Osteoblast (primary cell): ENCODE measurements at regions not wholly inside any gene's neighbourhood (a gene's known extent, or its start where the extent isn't known, plus 50 kb on each side); places are given as distances from the start of the nearest gene placed in this dataset.

ENCODE experiments used
- DNase-seq: peaks from one replicate; pipeline ENCODE4 v3.0.0; 2011; ENCODE audit warnings: low spot score, mixed read lengths; ENCODE audit not compliant: insufficient read length; ENCODE audit errors: missing footprints
- H2AFZ ChIP-seq: 2 replicates; pipeline ENCODE4 v1.6.0; 2011; ENCODE audit warnings: mild to moderate bottlenecking, low read length
- H3K27ac ChIP-seq: 2 replicates; pipeline ENCODE4 v1.5.1; 2011; ENCODE audit warnings: mild to moderate bottlenecking, low read depth, low read length, moderate library complexity
- H3K27me3 ChIP-seq: 2 replicates; pipeline ENCODE4 v1.6.0; 2012; ENCODE audit warnings: mild to moderate bottlenecking, control low read depth, inconsistent platforms, low read length, moderate library complexity; ENCODE audit not compliant: insufficient read depth
- H3K36me3 ChIP-seq: 2 replicates; pipeline ENCODE4 v1.5.1; 2011; ENCODE audit warnings: mild to moderate bottlenecking, low read length, control low read depth, moderate library complexity; ENCODE audit not compliant: insufficient read depth
- H3K4me1 ChIP-seq: 2 replicates; pipeline ENCODE4 v1.5.1; 2011; ENCODE audit warnings: mild to moderate bottlenecking, low read length, control low read depth, moderate library complexity; ENCODE audit not compliant: insufficient read depth
- H3K4me2 ChIP-seq: 2 replicates; pipeline ENCODE4 v1.6.0; 2011; ENCODE audit warnings: mild to moderate bottlenecking, low read length; ENCODE audit not compliant: insufficient read depth
- H3K4me3 ChIP-seq: fragments of 200-600 bp; sonication (generic); 3 replicates; pipeline ENCODE4 v1.5.1; 2012; ENCODE audit warnings: mild to moderate bottlenecking, low read length, inconsistent platforms; ENCODE audit not compliant: insufficient read depth
- H3K79me2 ChIP-seq: 2 replicates; pipeline ENCODE4 v1.6.0; 2012; ENCODE audit warnings: mild to moderate bottlenecking, low read length, control low read depth, inconsistent platforms; ENCODE audit not compliant: insufficient read depth
- H3K9me3 ChIP-seq: 2 replicates; pipeline ENCODE4 v1.5.1; 2011; ENCODE audit warnings: low read depth, low read length, control low read depth
- H4K20me1 ChIP-seq: 2 replicates; pipeline ENCODE4 v1.6.0; 2012; ENCODE audit warnings: mild to moderate bottlenecking, low read length, control low read depth; ENCODE audit not compliant: insufficient read depth
- TF ChIP-seq, protein P1 (sequence below): IDR thresholded peaks from 2 replicates; pipeline ENCODE4 v1.5.1; 2011; ENCODE audit warnings: mild to moderate bottlenecking, low read depth, low read length, moderate library complexity; ENCODE audit errors: extremely low read depth

DNA sequence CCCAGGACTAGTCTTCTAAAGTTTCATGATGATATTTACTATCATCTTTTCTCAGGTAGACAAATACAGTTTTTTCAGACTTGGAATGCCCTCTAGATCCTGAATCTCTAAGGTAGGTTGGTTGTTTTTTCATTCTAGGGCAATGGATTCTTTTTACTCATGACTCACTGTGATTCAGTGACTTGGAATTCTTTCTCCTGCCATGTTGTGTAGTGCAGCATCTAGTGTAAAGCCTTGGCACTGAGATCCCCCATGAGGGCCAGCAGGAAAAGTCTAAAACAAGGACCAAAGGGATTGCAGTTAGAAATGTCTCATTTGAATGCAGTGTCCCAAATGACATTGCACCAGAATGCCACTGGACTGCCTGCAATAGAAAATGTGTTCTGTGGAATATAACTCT is 430.4 kb downstream of the NEBL start:
- no peak overlapping the region for H3K4me2 ChIP-seq
- H3K4me3 ChIP-seq = no peak overlapping the region
- H3K9me3 ChIP-seq = no peaks in the 10 kb centered on the region
- TF ChIP-seq, protein P1, sequence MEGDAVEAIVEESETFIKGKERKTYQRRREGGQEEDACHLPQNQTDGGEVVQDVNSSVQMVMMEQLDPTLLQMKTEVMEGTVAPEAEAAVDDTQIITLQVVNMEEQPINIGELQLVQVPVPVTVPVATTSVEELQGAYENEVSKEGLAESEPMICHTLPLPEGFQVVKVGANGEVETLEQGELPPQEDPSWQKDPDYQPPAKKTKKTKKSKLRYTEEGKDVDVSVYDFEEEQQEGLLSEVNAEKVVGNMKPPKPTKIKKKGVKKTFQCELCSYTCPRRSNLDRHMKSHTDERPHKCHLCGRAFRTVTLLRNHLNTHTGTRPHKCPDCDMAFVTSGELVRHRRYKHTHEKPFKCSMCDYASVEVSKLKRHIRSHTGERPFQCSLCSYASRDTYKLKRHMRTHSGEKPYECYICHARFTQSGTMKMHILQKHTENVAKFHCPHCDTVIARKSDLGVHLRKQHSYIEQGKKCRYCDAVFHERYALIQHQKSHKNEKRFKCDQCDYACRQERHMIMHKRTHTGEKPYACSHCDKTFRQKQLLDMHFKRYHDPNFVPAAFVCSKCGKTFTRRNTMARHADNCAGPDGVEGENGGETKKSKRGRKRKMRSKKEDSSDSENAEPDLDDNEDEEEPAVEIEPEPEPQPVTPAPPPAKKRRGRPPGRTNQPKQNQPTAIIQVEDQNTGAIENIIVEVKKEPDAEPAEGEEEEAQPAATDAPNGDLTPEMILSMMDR = no peak
- H3K27ac ChIP-seq = no peak overlapping the region
- no peaks in the 10 kb centered on the region for H3K4me1 ChIP-seq
- peak; percentile 65 for DNase-seq
- H3K36me3 ChIP-seq = no peaks in the 10 kb centered on the region
- H3K79me2 ChIP-seq = no peaks in the 10 kb centered on the region
- no peaks in the 10 kb centered on the region for H4K20me1 ChIP-seq
- no peaks in the 10 kb centered on the region for H3K27me3 ChIP-seq
- no peak overlapping the region for H2AFZ ChIP-seq

DNA sequence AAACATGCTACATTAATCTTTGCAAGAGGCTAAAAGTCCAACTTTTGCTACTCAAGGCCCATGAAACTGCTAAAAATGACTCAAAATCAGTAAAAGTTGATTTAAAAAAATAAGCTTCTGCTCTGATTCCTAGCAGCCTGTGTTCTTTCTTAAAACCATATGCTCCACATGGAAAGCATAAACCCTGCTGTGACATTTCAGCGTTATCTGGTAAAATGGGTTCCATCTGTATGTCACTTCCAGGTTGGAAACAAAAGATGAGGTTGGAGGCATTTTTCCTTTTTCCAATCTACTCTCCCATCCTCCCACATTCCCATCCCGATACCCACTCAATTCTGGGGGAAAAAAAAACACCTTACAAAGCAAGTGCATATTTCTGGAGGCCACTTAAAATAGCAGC is 439.5 kb downstream of the NEBL start:
- H3K4me3 ChIP-seq = no peak overlapping the region
- no peak overlapping the region for H2AFZ ChIP-seq
- H3K27ac ChIP-seq = no peak overlapping the region
- no peak overlapping the region for H3K4me2 ChIP-seq
- no peaks in the 10 kb centered on the region for H3K27me3 ChIP-seq
- H4K20me1 ChIP-seq = no peaks in the 10 kb centered on the region
- H3K4me1 ChIP-seq = no peaks in the 10 kb centered on the region
- TF ChIP-seq, protein P1 = no peak
- H3K9me3 ChIP-seq = no peaks in the 10 kb centered on the region
- no peak for DNase-seq
- H3K36me3 ChIP-seq = no peaks in the 10 kb centered on the region
- no peaks in the 10 kb centered on the region for H3K79me2 ChIP-seq

DNA sequence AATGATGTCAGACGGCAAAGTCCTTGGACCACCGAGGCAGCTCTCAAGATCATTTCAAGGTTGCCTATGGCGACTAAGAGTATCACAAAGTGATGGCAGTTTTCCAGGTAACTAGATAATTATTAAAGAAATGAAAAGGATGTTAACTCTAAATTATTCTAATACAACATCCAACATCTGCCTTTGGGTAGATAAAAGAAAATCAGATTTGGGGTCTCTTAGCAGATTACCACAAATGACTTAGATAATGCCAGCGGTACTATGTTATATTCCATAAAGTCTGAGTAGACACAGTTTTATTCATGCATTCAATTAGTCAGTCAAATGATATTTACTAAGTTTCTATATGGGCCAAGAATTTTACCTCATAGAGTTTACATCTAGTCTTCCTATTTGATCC is 441.3 kb downstream of the NEBL start:
- no peak overlapping the region for H3K4me2 ChIP-seq
- no peaks in the 10 kb centered on the region for H3K36me3 ChIP-seq
- H3K27ac ChIP-seq = no peak overlapping the region
- no peak overlapping the region for H2AFZ ChIP-seq
- H3K79me2 ChIP-seq = no peaks in the 10 kb centered on the region
- no peaks in the 10 kb centered on the region for H3K4me1 ChIP-seq
- H3K27me3 ChIP-seq = no peaks in the 10 kb centered on the region
- H4K20me1 ChIP-seq = no peaks in the 10 kb centered on the region
- no peaks in the 10 kb centered on the region for H3K9me3 ChIP-seq
- no peak overlapping the region for H3K4me3 ChIP-seq
- no peak for DNase-seq
- TF ChIP-seq, protein P1 = no peak

DNA sequence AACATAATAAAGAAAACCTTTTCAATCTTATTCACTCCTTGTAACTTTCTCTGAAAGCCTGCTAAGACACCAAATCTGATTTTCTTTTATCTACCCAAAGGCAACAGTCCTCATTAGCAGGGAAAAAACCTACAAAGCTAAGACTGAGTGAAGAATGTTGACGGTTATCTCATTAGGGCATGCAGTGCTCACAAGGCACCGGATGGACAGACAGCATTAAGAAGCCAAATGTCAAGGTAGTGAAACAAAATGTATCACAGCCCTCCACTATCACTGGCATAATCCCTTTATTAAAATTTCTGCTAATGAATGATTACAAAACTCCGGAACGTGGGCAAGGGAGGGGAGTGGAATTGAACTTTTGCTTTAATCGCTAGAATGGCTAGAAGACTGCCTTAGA is 442.8 kb downstream of the NEBL start:
- DNase-seq = no peak
- no peaks in the 10 kb centered on the region for H3K36me3 ChIP-seq
- H3K79me2 ChIP-seq = no peaks in the 10 kb centered on the region
- no peaks in the 10 kb centered on the region for H4K20me1 ChIP-seq
- no peaks in the 10 kb centered on the region for H3K9me3 ChIP-seq
- H3K4me2 ChIP-seq = no peak overlapping the region
- H3K27me3 ChIP-seq = no peaks in the 10 kb centered on the region
- H3K4me1 ChIP-seq = no peaks in the 10 kb centered on the region
- no peak overlapping the region for H3K4me3 ChIP-seq
- no peak overlapping the region for H3K27ac ChIP-seq
- TF ChIP-seq, protein P1 = no peak
- H2AFZ ChIP-seq = no peak overlapping the region
